GM12875 (cell line): ENCODE measurements at regions not wholly inside any gene's neighbourhood (a gene's known extent, or its start where the extent isn't known, plus 50 kb on each side); places are given as distances from the start of the nearest gene placed in this dataset.

Source experiments
- H3K4me3 ChIP-seq: one replicate; pipeline ENCODE4 v1.5.1; 2011; ENCODE audit warnings: low read depth, low read length, control low read depth
- TF ChIP-seq, protein P1 (sequence below): IDR thresholded peaks from 2 replicates; pipeline ENCODE4 v1.5.1; 2011; ENCODE audit warnings: low read depth, mild to moderate bottlenecking, control low read depth, inconsistent platforms, low read length, moderate library complexity, borderline replicate concordance; ENCODE audit not compliant: insufficient read depth

DNA sequence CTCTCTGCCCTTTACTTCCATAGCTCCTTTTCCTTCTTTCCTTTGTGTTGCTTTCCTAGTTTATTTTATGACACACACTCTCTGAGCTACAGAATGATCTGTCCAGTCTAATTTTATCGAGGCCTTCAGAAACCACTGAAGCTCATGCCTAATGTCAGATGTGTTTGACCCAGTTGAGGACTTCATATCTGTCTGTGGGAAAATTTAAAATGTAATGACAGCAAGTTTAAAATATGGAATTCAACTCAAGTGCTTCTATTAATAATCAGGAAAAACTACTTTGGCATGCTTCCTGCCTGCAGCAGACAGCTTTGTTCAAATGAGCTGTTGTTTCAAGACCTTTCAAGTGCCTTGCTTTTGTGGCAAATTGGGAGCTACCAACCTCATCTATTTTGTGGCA, 261.8 kb upstream of the MTNR1B start:
- TF ChIP-seq, protein P1, sequence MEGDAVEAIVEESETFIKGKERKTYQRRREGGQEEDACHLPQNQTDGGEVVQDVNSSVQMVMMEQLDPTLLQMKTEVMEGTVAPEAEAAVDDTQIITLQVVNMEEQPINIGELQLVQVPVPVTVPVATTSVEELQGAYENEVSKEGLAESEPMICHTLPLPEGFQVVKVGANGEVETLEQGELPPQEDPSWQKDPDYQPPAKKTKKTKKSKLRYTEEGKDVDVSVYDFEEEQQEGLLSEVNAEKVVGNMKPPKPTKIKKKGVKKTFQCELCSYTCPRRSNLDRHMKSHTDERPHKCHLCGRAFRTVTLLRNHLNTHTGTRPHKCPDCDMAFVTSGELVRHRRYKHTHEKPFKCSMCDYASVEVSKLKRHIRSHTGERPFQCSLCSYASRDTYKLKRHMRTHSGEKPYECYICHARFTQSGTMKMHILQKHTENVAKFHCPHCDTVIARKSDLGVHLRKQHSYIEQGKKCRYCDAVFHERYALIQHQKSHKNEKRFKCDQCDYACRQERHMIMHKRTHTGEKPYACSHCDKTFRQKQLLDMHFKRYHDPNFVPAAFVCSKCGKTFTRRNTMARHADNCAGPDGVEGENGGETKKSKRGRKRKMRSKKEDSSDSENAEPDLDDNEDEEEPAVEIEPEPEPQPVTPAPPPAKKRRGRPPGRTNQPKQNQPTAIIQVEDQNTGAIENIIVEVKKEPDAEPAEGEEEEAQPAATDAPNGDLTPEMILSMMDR, result no peak
- H3K4me3 ChIP-seq, result no peak overlapping the region

DNA sequence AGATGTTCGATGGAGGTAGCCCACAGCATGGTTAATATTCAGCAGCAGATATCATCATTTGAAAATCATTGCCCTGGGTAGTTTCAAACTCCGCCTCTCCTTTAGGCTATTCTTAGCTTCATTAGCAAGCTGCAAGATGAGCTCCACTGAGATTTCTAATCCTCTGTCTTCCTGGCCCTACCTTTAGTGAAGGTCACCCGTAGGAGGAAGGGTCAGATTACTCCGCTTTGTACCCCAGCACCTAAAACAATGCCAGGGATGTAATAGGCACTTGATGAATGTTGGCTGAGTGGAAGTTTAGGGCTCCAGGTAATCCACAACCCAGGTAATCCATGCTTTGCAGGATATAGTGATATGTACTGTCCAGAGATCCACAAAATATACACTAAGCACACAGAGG, 260.1 kb upstream of the MTNR1B start:
- H3K4me3 ChIP-seq, result no peak overlapping the region
- TF ChIP-seq, protein P1, result no peak

DNA sequence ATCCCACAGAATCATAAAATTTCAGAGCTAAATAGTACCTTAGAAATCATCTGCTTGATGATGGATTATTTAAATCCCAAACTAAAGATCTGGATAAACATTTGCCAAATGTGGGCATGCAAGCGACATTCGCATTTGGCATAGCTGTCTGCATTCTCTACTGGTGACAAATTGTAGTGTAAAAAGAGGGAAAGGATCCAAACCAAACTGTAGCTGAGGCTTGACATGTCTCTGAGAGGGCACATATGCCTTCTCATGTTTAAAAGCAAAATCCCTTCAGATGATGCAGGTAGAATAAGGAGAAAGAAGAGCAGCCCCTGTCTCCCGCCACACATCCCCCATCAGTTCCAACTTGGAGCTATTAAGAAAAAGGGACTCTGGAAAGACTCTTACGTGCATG, 257.5 kb upstream of the MTNR1B start:
- TF ChIP-seq, protein P1, result no peak
- H3K4me3 ChIP-seq, result no peak overlapping the region

DNA sequence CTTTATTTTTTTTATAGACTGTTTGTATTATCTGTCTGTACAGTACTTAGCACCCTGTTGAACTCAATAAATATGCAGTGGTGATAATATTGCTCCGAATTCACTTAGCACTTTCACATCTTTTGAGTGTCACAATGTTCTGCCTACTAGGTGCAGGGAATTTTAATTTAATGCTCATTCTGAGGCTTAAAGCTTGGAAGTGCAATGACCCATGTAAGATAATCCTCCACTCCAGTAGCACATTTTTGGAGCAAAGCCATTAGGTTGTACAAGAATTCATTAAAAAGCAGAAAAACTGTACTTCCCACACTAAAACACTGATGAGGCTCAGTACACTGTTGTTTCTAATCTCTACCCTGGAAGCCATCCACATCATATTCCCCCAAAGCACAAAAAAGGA, 255.3 kb upstream of the MTNR1B start:
- H3K4me3 ChIP-seq, result no peak overlapping the region
- TF ChIP-seq, protein P1, result no peak

DNA sequence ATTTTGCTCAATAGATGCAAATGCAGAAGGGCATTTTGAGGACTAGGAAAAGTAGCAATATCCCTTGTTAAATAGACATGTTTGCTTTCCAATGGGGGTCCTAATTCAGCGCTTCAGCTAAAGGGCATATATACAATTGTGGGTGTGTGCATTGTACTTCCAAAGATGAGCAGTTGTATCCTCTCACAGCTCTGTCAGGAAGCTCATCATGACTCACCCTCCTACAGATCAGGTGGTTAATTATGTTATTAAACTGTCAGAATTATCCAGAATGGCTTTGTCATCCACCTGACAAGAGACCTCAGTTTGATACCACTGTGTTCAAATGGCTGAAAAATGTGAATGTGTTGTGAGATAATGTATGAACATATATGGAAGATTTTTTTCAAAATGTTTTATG, 252.2 kb upstream of the MTNR1B start:
- no peak overlapping the region for H3K4me3 ChIP-seq
- TF ChIP-seq, protein P1, result no peak

DNA sequence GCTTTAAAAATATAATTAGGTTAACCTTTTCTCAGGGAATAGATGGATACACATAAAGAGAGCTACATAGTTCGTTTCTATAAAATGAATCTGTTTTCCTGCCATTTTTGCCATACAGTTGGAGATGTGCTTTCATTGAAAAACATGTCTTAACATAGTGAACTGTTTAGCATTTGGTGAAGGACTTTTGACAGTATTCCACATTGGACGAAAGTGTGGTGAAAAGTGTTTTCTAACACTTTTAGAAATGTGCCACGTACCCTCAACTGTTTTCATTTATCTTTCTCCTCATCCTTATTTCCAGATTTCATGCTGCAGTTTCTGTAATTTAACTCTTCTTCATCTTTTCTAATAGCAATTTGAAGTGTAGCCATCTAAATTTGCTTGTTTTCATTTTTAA, 249.1 kb upstream of the MTNR1B start:
- H3K4me3 ChIP-seq, result no peak overlapping the region
- TF ChIP-seq, protein P1, result no peak

DNA sequence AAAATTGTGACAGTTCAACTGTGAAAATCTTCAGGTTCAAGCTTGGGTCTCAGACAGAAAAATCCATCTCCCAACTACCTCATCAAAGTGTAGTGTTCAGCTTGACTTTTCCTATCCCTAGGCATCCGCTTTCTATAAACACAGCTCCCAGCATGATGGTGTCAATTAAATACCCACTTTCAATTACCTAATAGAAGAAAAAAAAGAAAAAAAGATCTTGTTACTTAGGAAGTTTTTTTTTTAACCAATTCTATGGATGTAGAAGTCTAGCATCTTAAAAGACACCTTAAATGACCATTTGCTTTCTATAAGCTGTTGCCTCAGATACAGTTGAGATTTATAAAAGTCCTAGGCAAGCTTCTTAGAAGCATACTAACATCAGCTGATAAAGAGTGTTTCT, 244.1 kb upstream of the MTNR1B start:
- TF ChIP-seq, protein P1, result no peak
- H3K4me3 ChIP-seq, result no peak overlapping the region
